Activated CD8-positive, alpha-beta memory T cell treated with anti-CD3 and anti-CD28 coated beads, Interleukin-2, amount 50 U/mL, for 1 hour (primary cell): ENCODE measurements at regions not wholly inside any gene's neighbourhood (a gene's known extent, or its start where the extent isn't known, plus 50 kb on each side); places are given as distances from the start of the nearest gene placed in this dataset.
"Not testable (repeated sequence)": the region's sequence is repeated elsewhere in the genome, so short reads cannot be mapped to it uniquely, and the experiment has no call there.

Source experiments
- DNase-seq: peaks from one replicate; pipeline ENCODE4 v3.0.0-alpha.2; 2020; ENCODE audit errors: extremely low read depth

- DNase-seq: no peak
Observed at GRCh38 chr16:82300374-82300951, 130.4 kb upstream of the MPHOSPH6 start.

GRCh38 chr16:82298472-82298871 is 128.4 kb upstream of the MPHOSPH6 start:
- no peak for DNase-seq

- DNase-seq: no peak
Observed at GRCh38 chr16:82295290-82296201, 125.5 kb upstream of the MPHOSPH6 start.

GRCh38 chr16:82293671-82294070 is 123.6 kb upstream of the MPHOSPH6 start:
- DNase-seq: no peak

GRCh38 chr16:82287937-82288336 is 117.9 kb upstream of the MPHOSPH6 start:
- no peak for DNase-seq

GRCh38 chr16:82282662-82283061 is 112.6 kb upstream of the MPHOSPH6 start:
- DNase-seq: no peak

- DNase-seq: no peak
Observed at GRCh38 chr16:82281544-82281943, 111.5 kb upstream of the MPHOSPH6 start.

- no peak for DNase-seq
Observed at GRCh38 chr16:82280867-82281266, 110.8 kb upstream of the MPHOSPH6 start.

GRCh38 chr16:82275349-82275748 is 105.3 kb upstream of the MPHOSPH6 start:
- DNase-seq: not testable (repeated sequence)

GRCh38 chr16:82271636-82272035 is 101.6 kb upstream of the MPHOSPH6 start:
- no peak for DNase-seq

GRCh38 chr16:82267675-82268074 is 97.7 kb upstream of the MPHOSPH6 start:
- not testable (repeated sequence) for DNase-seq

- no peak for DNase-seq
Observed at GRCh38 chr16:82265809-82266208, 95.8 kb upstream of the MPHOSPH6 start.

GRCh38 chr16:82264756-82265155 is 94.7 kb upstream of the MPHOSPH6 start:
- DNase-seq: no peak

- peak; percentile 3 for DNase-seq
Observed at GRCh38 chr16:82263521-82264143, 93.6 kb upstream of the MPHOSPH6 start.

- DNase-seq: no peak
Observed at GRCh38 chr16:82262244-82262643, 92.2 kb upstream of the MPHOSPH6 start.

GRCh38 chr16:82260212-82260795 is 90.3 kb upstream of the MPHOSPH6 start:
- DNase-seq: no peak

- DNase-seq: no peak
Observed at GRCh38 chr16:82259731-82260130, 89.7 kb upstream of the MPHOSPH6 start.

- no peak for DNase-seq
Observed at GRCh38 chr16:82257990-82258389, 88.0 kb upstream of the MPHOSPH6 start.

- no peak for DNase-seq
Observed at GRCh38 chr16:82252582-82252981, 82.6 kb upstream of the MPHOSPH6 start.

GRCh38 chr16:82248677-82249076 is 78.7 kb upstream of the MPHOSPH6 start:
- no peak for DNase-seq

- DNase-seq: no peak
Observed at GRCh38 chr16:82248012-82248656, 78.1 kb upstream of the MPHOSPH6 start.

- DNase-seq: no peak
Observed at GRCh38 chr16:82242201-82242600, 72.2 kb upstream of the MPHOSPH6 start.
